ENCODE measurements at regions not wholly inside any gene's neighbourhood (a gene's known extent, or its start where the extent isn't known, plus 50 kb on each side); places are given as distances from the start of the nearest gene placed in this dataset.

GRCh38 chr5:82336959-82337351 is 58.8 kb upstream of the RPS23 start:
- DNase-seq (ENCODE audit: extremely low read depth, low read depth), result no peak
- TF ChIP-seq CTCF (IDR thresholded peaks at IDR 0.05; ENCODE audit: low read depth, low read length), result no peak

GRCh38 chr5:82336226-82336958 is 58.2 kb upstream of the RPS23 start:
- TF ChIP-seq CTCF (IDR thresholded peaks at IDR 0.05; ENCODE audit: low read depth, low read length), result no peak

GRCh38 chr5:82335806-82336205 is 57.7 kb upstream of the RPS23 start:
- no peak for TF ChIP-seq CTCF (IDR thresholded peaks at IDR 0.05; ENCODE audit: low read depth, low read length)
- no peak for DNase-seq (ENCODE audit: extremely low read depth, low read depth)

More at GRCh38 chr5:82336226-82336958, 58.2 kb upstream of the RPS23 start:
- DNase-seq (ENCODE audit: extremely low read depth, low read depth), result no peak

- no peak for TF ChIP-seq CTCF (IDR thresholded peaks at IDR 0.05; ENCODE audit: low read depth, low read length)
- DNase-seq (ENCODE audit: extremely low read depth, low read depth), result peak; percentile 76
These were observed 56.7 kb upstream of the RPS23 start for GRCh38 chr5:82334856-82335255.

- TF ChIP-seq CTCF (IDR thresholded peaks at IDR 0.05; ENCODE audit: low read depth, low read length), result no peak
- no peak for DNase-seq (ENCODE audit: extremely low read depth, low read depth)
These were observed 56.0 kb upstream of the RPS23 start for GRCh38 chr5:82334085-82334692.

GRCh38 chr5:82332886-82333615 is 54.9 kb upstream of the RPS23 start:
- no peak for DNase-seq (ENCODE audit: extremely low read depth, low read depth)
- no peak for TF ChIP-seq CTCF (IDR thresholded peaks at IDR 0.05; ENCODE audit: low read depth, low read length)

Measured in AG09319 (cell line).